ENCODE measurements at regions not wholly inside any gene's neighbourhood (a gene's known extent, or its start where the extent isn't known, plus 50 kb on each side); places are given as distances from the start of the nearest gene placed in this dataset.

- no peak for ATAC-seq
- whole genome bisulfite sequencing, 2 donors (ENCODE audit: low coverage in 1 of 2): 100% methylated on average over 1 of the region's 6 CpGs; no CpG with 5 or more reads in 1 of the 2 donors
- H3K27me3 ChIP-seq: peaks cover 4% of the 10 kb centered on the region
- no peak for TF ChIP-seq CTCF (IDR thresholded peaks at IDR 0.05)
- TF ChIP-seq POLR2A (IDR thresholded peaks at IDR 0.05): no peak
- no peak for TF ChIP-seq POLR2AphosphoS5 (IDR thresholded peaks at IDR 0.05)
- H3K9me3 ChIP-seq: no peaks in the 10 kb centered on the region
- H3K36me3 ChIP-seq: no peaks in the 10 kb centered on the region
- no peaks in the 10 kb centered on the region for H3K4me1 ChIP-seq
- no peak overlapping the region for H3K4me3 ChIP-seq
- H3K27ac ChIP-seq: no peak overlapping the region
Measured at GRCh38 chr2:128525653-128526052, 207.0 kb upstream of the HS6ST1 start.

- no peak overlapping the region for H3K4me3 ChIP-seq
- no peaks in the 10 kb centered on the region for H3K36me3 ChIP-seq
- H3K27ac ChIP-seq: no peak overlapping the region
- 74 to 88% methylated on average over 2 to 8 of the region's 14 CpGs for WGBS, 2 donors (ENCODE audit: low coverage in 1 of 2)
- H3K9me3 ChIP-seq: no peaks in the 10 kb centered on the region
- no peak for ATAC-seq
- H3K27me3 ChIP-seq: peaks cover 4% of the 10 kb centered on the region
- no peaks in the 10 kb centered on the region for H3K4me1 ChIP-seq
- TF ChIP-seq EP300 (IDR thresholded peaks at IDR 0.05) (no peak), POLR2AphosphoS5 (IDR thresholded peaks at IDR 0.05) (no peak), POLR2A (IDR thresholded peaks at IDR 0.05) (no peak), CTCF (IDR thresholded peaks at IDR 0.05) (no peak)
Measured at GRCh38 chr2:128526455-128526976, 207.8 kb upstream of the HS6ST1 start.

GRCh38 chr2:128528133-128528532 lies 209.5 kb upstream of the HS6ST1 start:
- Histone ChIP-seq H3K36me3 (no peaks in the 10 kb centered on the region), H3K4me1 (no peaks in the 10 kb centered on the region), H3K4me3 (no peak overlapping the region), H3K27me3 (peaks cover 4% of the 10 kb centered on the region), H3K27ac (no peak overlapping the region), H3K9me3 (no peaks in the 10 kb centered on the region)
- no peak for TF ChIP-seq CTCF (IDR thresholded peaks at IDR 0.05)
- TF ChIP-seq POLR2A (IDR thresholded peaks at IDR 0.05): no peak
- TF ChIP-seq POLR2AphosphoS5 (IDR thresholded peaks at IDR 0.05): no peak
- ATAC-seq: no peak
- WGBS, 2 donors (ENCODE audit: low coverage in 1 of 2): 94% methylated on average over 5 of the region's 5 CpGs; no CpG with 5 or more reads in 1 of the 2 donors

- 92 to 100% methylated on average over 2 of the region's 4 CpGs for WGBS, 2 donors (ENCODE audit: low coverage in 1 of 2)
- TF ChIP-seq POLR2A (IDR thresholded peaks at IDR 0.05) (no peak), CTCF (IDR thresholded peaks at IDR 0.05) (no peak), EP300 (IDR thresholded peaks at IDR 0.05) (no peak), POLR2AphosphoS5 (IDR thresholded peaks at IDR 0.05) (no peak)
Measured at GRCh38 chr2:128530025-128530573, 211.4 kb upstream of the HS6ST1 start.

GRCh38 chr2:128531856-128532255 lies 213.2 kb upstream of the HS6ST1 start:
- Histone ChIP-seq H3K36me3 (no peaks in the 10 kb centered on the region), H3K4me3 (no peak overlapping the region), H3K27ac (no peak overlapping the region), H3K4me1 (no peaks in the 10 kb centered on the region), H3K9me3 (no peaks in the 10 kb centered on the region), H3K27me3 (peaks cover 4% of the 10 kb centered on the region)
- ATAC-seq: no peak
- TF ChIP-seq POLR2A (IDR thresholded peaks at IDR 0.05) (no peak), CTCF (IDR thresholded peaks at IDR 0.05) (peak in 3 of 4 experiments; percentile 41 to 53 (median 47))

More at GRCh38 chr2:128530025-128530573, 211.4 kb upstream of the HS6ST1 start:
- H3K36me3 ChIP-seq: no peaks in the 10 kb centered on the region
- H3K4me3 ChIP-seq: no peak overlapping the region
- H3K27ac ChIP-seq: no peak overlapping the region
- peaks cover 4% of the 10 kb centered on the region for H3K27me3 ChIP-seq
- no peak for ATAC-seq
- H3K4me1 ChIP-seq: no peaks in the 10 kb centered on the region
- H3K9me3 ChIP-seq: no peaks in the 10 kb centered on the region

All from gastroesophageal sphincter (tissue), 4 donors.